Activated CD4-positive, alpha-beta memory T cell treated with anti-CD3 and anti-CD28 coated beads for 36 hours (primary cell): ENCODE measurements at regions not wholly inside any gene's neighbourhood (a gene's known extent, or its start where the extent isn't known, plus 50 kb on each side); places are given as distances from the start of the nearest gene placed in this dataset.

Experiments used
- CTCF ChIA-PET: fragments of 350-600 bp; sonication (Branson Sonifier 250); formaldehyde crosslinking; loops from one replicate; lab custom pipeline; 2021; ENCODE audit warnings: antibody characterized with exemption, inconsistent platforms; lab: Charles Lee
- POLR2A ChIA-PET: fragments of 350-600 bp; sonication (Branson Sonifier 250); formaldehyde crosslinking; loops from one replicate; lab custom pipeline; 2021; ENCODE audit warnings: antibody characterized with exemption; lab: Charles Lee
- DNase-seq: peaks from one replicate; pipeline ENCODE4 v3.0.0-alpha.2; 2020
- H3K27ac Mint-ChIP-seq: one replicate; pipeline ENCODE4 v1.8.0; 2021; ENCODE audit warnings: mixed read lengths
- H3K27me3 Mint-ChIP-seq: one replicate; pipeline ENCODE4 v1.8.0; 2021; ENCODE audit warnings: mixed read lengths
- H3K36me3 Mint-ChIP-seq: one replicate; pipeline ENCODE4 v1.8.0; 2021; ENCODE audit warnings: mixed read lengths
- H3K4me1 Mint-ChIP-seq: one replicate; pipeline ENCODE4 v1.8.0; 2021; ENCODE audit warnings: low read depth, mixed read lengths
- H3K4me3 Mint-ChIP-seq: one replicate; pipeline ENCODE4 v1.8.0; 2021; ENCODE audit warnings: mild to moderate bottlenecking, mixed read lengths
- H3K9me3 Mint-ChIP-seq: one replicate; pipeline ENCODE4 v1.8.0; 2021; ENCODE audit warnings: mixed read lengths
- intact Hi-C: fragments of 100-400 bp; cut with micrococcal nuclease; formaldehyde crosslinking; loops from one replicate; pipeline ENCODE4 v1.15.1; 2023

GRCh38 chr3:72262736-72263135 is 477.8 kb upstream of the PROK2 start:
- ChIA-PET CTCF (no interaction called here), POLR2A (no interaction called here)
- H3K27ac Mint-ChIP-seq: no peak overlapping the region
- peaks cover 2% of the 10 kb centered on the region for H3K36me3 Mint-ChIP-seq
- peaks cover 6% of the 10 kb centered on the region for H3K9me3 Mint-ChIP-seq
- peaks cover 46% of the 10 kb centered on the region for H3K4me1 Mint-ChIP-seq
- intact Hi-C loops: loop anchor here (5.0 to 10.0 kb wide), 3 partner anchors 115 to 562 kb away; no protein-coding TSS in a partner anchor
- H3K4me3 Mint-ChIP-seq: no peak overlapping the region
- DNase-seq: no peak
- peaks cover 12% of the 10 kb centered on the region for H3K27me3 Mint-ChIP-seq

GRCh38 chr3:72261566-72262564 is 476.9 kb upstream of the PROK2 start:
- Mint-ChIP-seq H3K9me3 (peaks cover 10% of the 10 kb centered on the region), H3K36me3 (peaks cover 4% of the 10 kb centered on the region), H3K4me1 (peaks cover 43% of the 10 kb centered on the region), H3K27me3 (peaks cover 12% of the 10 kb centered on the region), H3K4me3 (no peak overlapping the region), H3K27ac (no peak overlapping the region)
- DNase-seq: no peak
- intact Hi-C loops: loop anchor here (2.0 to 10.0 kb wide), 5 partner anchors 77 to 563 kb away; no protein-coding TSS in a partner anchor
- POLR2A ChIA-PET: no interaction called here
- CTCF ChIA-PET: no interaction called here

- Mint-ChIP-seq H3K27ac (peak overlapping the region; percentile 61), H3K36me3 (peaks cover 4% of the 10 kb centered on the region), H3K4me1 (peaks cover 40% of the 10 kb centered on the region), H3K27me3 (peaks cover 12% of the 10 kb centered on the region), H3K9me3 (peaks cover 7% of the 10 kb centered on the region), H3K4me3 (no peak overlapping the region)
- CTCF ChIA-PET: interaction anchor here (1.0 kb wide), 1 partner anchor 385 kb away, joined by 6 read pairs; no protein-coding TSS in a partner anchor
- POLR2A ChIA-PET: interaction anchor here (1.0 kb wide), 1 partner anchor 114 kb away, joined by 3 read pairs; no protein-coding TSS in a partner anchor
- intact Hi-C loops: loop anchor here (1.0 to 10.0 kb wide), 7 partner anchors 10 to 564 kb away; no protein-coding TSS in a partner anchor
- DNase-seq: no peak
Observed at GRCh38 chr3:72260588-72260910, 475.6 kb upstream of the PROK2 start.

GRCh38 chr3:72259755-72260587 is 475.0 kb upstream of the PROK2 start:
- peaks cover 7% of the 10 kb centered on the region for H3K9me3 Mint-ChIP-seq
- intact Hi-C loops: loop anchor here (1.0 to 10.0 kb wide), 7 partner anchors 10 to 565 kb away; no protein-coding TSS in a partner anchor

GRCh38 chr3:72258361-72259141 is 473.6 kb upstream of the PROK2 start:
- ChIA-PET POLR2A (no interaction called here), CTCF (no interaction called here)
- no peak overlapping the region for H3K4me3 Mint-ChIP-seq
- intact Hi-C loops: no loop called here
- H3K4me1 Mint-ChIP-seq: peaks cover 38% of the 10 kb centered on the region
- no peak overlapping the region for H3K27ac Mint-ChIP-seq
- H3K9me3 Mint-ChIP-seq: peaks cover 7% of the 10 kb centered on the region
- H3K36me3 Mint-ChIP-seq: peaks cover 4% of the 10 kb centered on the region
- peaks cover 12% of the 10 kb centered on the region for H3K27me3 Mint-ChIP-seq
- DNase-seq: no peak

More at GRCh38 chr3:72259755-72260587, 475.0 kb upstream of the PROK2 start:
- H3K27me3 Mint-ChIP-seq: peaks cover 12% of the 10 kb centered on the region
- H3K36me3 Mint-ChIP-seq: peaks cover 4% of the 10 kb centered on the region
- peak; percentile 53 for DNase-seq
- ChIA-PET CTCF (interaction anchor here (1.0 kb wide), 1 partner anchor 385 kb away, joined by 6 read pairs; no protein-coding TSS in a partner anchor), POLR2A (interaction anchor here (1.0 kb wide), 1 partner anchor 115 kb away, joined by 3 read pairs; no protein-coding TSS in a partner anchor)
- no peak overlapping the region for H3K4me3 Mint-ChIP-seq
- H3K27ac Mint-ChIP-seq: peak overlapping the region; percentile 61
- peaks cover 38% of the 10 kb centered on the region for H3K4me1 Mint-ChIP-seq

- no peak overlapping the region for H3K27ac Mint-ChIP-seq
Observed at GRCh38 chr3:72257738-72258137, 472.8 kb upstream of the PROK2 start.

GRCh38 chr3:72257203-72257602 is 472.3 kb upstream of the PROK2 start:
- H3K27me3 Mint-ChIP-seq: peaks cover 5% of the 10 kb centered on the region
- no peak overlapping the region for H3K4me3 Mint-ChIP-seq
- ChIA-PET CTCF (interaction anchor here (1.8 kb wide), 1 partner anchor 382 kb away, joined by 5 read pairs; no protein-coding TSS in a partner anchor), POLR2A (no interaction called here)
- H3K27ac Mint-ChIP-seq: no peak overlapping the region
- no peak for DNase-seq
- peaks cover 7% of the 10 kb centered on the region for H3K9me3 Mint-ChIP-seq
- H3K4me1 Mint-ChIP-seq: peaks cover 38% of the 10 kb centered on the region
- H3K36me3 Mint-ChIP-seq: peaks cover 4% of the 10 kb centered on the region
- intact Hi-C loops: no loop called here

More at GRCh38 chr3:72257738-72258137, 472.8 kb upstream of the PROK2 start:
- Mint-ChIP-seq H3K9me3 (peaks cover 7% of the 10 kb centered on the region), H3K36me3 (peaks cover 4% of the 10 kb centered on the region), H3K4me1 (peaks cover 38% of the 10 kb centered on the region), H3K4me3 (no peak overlapping the region), H3K27me3 (peaks cover 9% of the 10 kb centered on the region)
- ChIA-PET CTCF (no interaction called here), POLR2A (no interaction called here)
- intact Hi-C loops: no loop called here
- DNase-seq: no peak

- POLR2A ChIA-PET: no interaction called here
- Mint-ChIP-seq H3K27me3 (peaks cover 5% of the 10 kb centered on the region), H3K27ac (no peak overlapping the region), H3K4me1 (peaks cover 38% of the 10 kb centered on the region), H3K4me3 (no peak overlapping the region), H3K9me3 (peaks cover 7% of the 10 kb centered on the region), H3K36me3 (peaks cover 4% of the 10 kb centered on the region)
- intact Hi-C loops: no loop called here
- DNase-seq: no peak
- CTCF ChIA-PET: interaction anchor here (1.8 kb wide), 1 partner anchor 381 kb away, joined by 5 read pairs; no protein-coding TSS in a partner anchor
Observed at GRCh38 chr3:72256716-72257115, 471.8 kb upstream of the PROK2 start.

- peaks cover 4% of the 10 kb centered on the region for H3K36me3 Mint-ChIP-seq
- ChIA-PET POLR2A (no interaction called here), CTCF (interaction anchor here (1.8 kb wide), 1 partner anchor 381 kb away, joined by 5 read pairs; no protein-coding TSS in a partner anchor)
- H3K27ac Mint-ChIP-seq: no peak overlapping the region
- intact Hi-C loops: no loop called here
- peak; percentile 52 for DNase-seq
- peaks cover 7% of the 10 kb centered on the region for H3K9me3 Mint-ChIP-seq
- peaks cover 5% of the 10 kb centered on the region for H3K27me3 Mint-ChIP-seq
- no peak overlapping the region for H3K4me3 Mint-ChIP-seq
- peaks cover 38% of the 10 kb centered on the region for H3K4me1 Mint-ChIP-seq
Observed at GRCh38 chr3:72255791-72256559, 471.0 kb upstream of the PROK2 start.

GRCh38 chr3:72255191-72255590 is 470.2 kb upstream of the PROK2 start:
- no peak for DNase-seq
- ChIA-PET CTCF (no interaction called here), POLR2A (no interaction called here)
- Mint-ChIP-seq H3K36me3 (peaks cover 4% of the 10 kb centered on the region), H3K4me1 (peaks cover 32% of the 10 kb centered on the region), H3K4me3 (no peak overlapping the region), H3K9me3 (peaks cover 7% of the 10 kb centered on the region), H3K27ac (no peak overlapping the region), H3K27me3 (peaks cover 5% of the 10 kb centered on the region)
- intact Hi-C loops: no loop called here
